PFSK-1 (cell line): ENCODE measurements at regions not wholly inside any gene's neighbourhood (a gene's known extent, or its start where the extent isn't known, plus 50 kb on each side); places are given as distances from the start of the nearest gene placed in this dataset.

Source experiments
- POLR2AphosphoS5 ChIP-seq: IDR thresholded peaks from 2 replicates; pipeline ENCODE4 v1.6.1; 2012; ENCODE audit warnings: low read depth, mild to moderate bottlenecking, control low read depth, low read length, moderate library complexity
- REST ChIP-seq, 2 experiments: IDR thresholded peaks; 2 replicates each; pipeline versions ENCODE4 v1.6.1 to v1.8.0; 2011 to 2012; ENCODE audit warnings: low read depth in 2 of 2, low read length in 2 of 2, control low read depth in 1 of 2, inconsistent platforms in 1 of 2, mild to moderate bottlenecking in 1 of 2, moderate library complexity in 1 of 2; ENCODE audit not compliant: insufficient read depth in 1 of 2

- TF ChIP-seq POLR2AphosphoS5: no peak
- no peak for TF ChIP-seq REST (IDR thresholded peaks at IDR 0.05; ENCODE audit: insufficient read depth in 1 of 2, low read depth in 2 of 2, low read length in 2 of 2)
These were observed 373.1 kb upstream of the ADAMTS9 start for GRCh38 chr3:65060904-65061303.
